CD4-positive, alpha-beta memory T cell (primary cell): ENCODE measurements at regions not wholly inside any gene's neighbourhood (a gene's known extent, or its start where the extent isn't known, plus 50 kb on each side); places are given as distances from the start of the nearest gene placed in this dataset.

ENCODE experiments used
- CTCF ChIA-PET: fragments of 350-600 bp; sonication (Branson Sonifier 250); formaldehyde crosslinking; loops from one replicate; lab custom pipeline; 2021; ENCODE audit warnings: inconsistent platforms; ENCODE audit not compliant: partially characterized antibody; lab: Charles Lee
- POLR2A ChIA-PET: fragments of 350-600 bp; sonication (Branson Sonifier 250); formaldehyde crosslinking; loops from one replicate; lab custom pipeline; 2021; ENCODE audit not compliant: partially characterized antibody; lab: Charles Lee
- DNase-seq, 5 donors: peaks; one replicate each; pipeline versions ENCODE4 v3.0.0 to v3.0.0-alpha.2; 2020 to 2022; ENCODE audit warnings: mixed read lengths in 1 of 5
- H3K27ac ChIP-seq: one replicate; pipeline ENCODE4 v1.7.0; 2013; ENCODE audit warnings: low read depth, low read length
- H3K27me3 ChIP-seq: 2 replicates; pipeline ENCODE4 v1.7.0; 2013; ENCODE audit warnings: mild to moderate bottlenecking, low read length, moderate library complexity; ENCODE audit not compliant: insufficient read depth
- H3K36me3 ChIP-seq: 2 replicates; pipeline ENCODE4 v1.7.0; 2013; ENCODE audit warnings: mild to moderate bottlenecking, low read length, moderate library complexity; ENCODE audit not compliant: insufficient read depth
- H3K4me1 ChIP-seq: 2 replicates; pipeline ENCODE4 v1.7.0; 2013; ENCODE audit warnings: mild to moderate bottlenecking, low read length, moderate library complexity; ENCODE audit not compliant: insufficient read depth
- H3K4me3 ChIP-seq, 2 donors: one replicate each; pipeline ENCODE4 v1.7.0; 2013; ENCODE audit warnings: low read length in 2 of 2, mild to moderate bottlenecking in 1 of 2
- H3K9me3 ChIP-seq, 2 donors: one replicate each; pipeline ENCODE4 v1.7.0; 2013; ENCODE audit warnings: low read length in 2 of 2, control low read depth in 1 of 2; ENCODE audit not compliant: control insufficient read depth in 1 of 2
- H3K27ac Mint-ChIP-seq, 7 donors: one replicate each; pipeline ENCODE4 v1.8.0; 2020 to 2021; ENCODE audit warnings: mixed read lengths in 7 of 7, mild to moderate bottlenecking in 6 of 7, inconsistent platforms in 3 of 7, moderate library complexity in 3 of 7
- H3K27me3 Mint-ChIP-seq, 2 donors: one replicate each; pipeline ENCODE4 v1.8.0; 2020 to 2021; ENCODE audit warnings: mixed read lengths in 2 of 2
- H3K36me3 Mint-ChIP-seq, 2 donors: one replicate each; pipeline ENCODE4 v1.8.0; 2020 to 2021; ENCODE audit warnings: mixed read lengths in 2 of 2, inconsistent platforms in 1 of 2, mild to moderate bottlenecking in 1 of 2
- H3K4me1 Mint-ChIP-seq, 4 donors: one replicate each; pipeline ENCODE4 v1.8.0; 2020 to 2021; ENCODE audit warnings: mixed read lengths in 4 of 4, mild to moderate bottlenecking in 1 of 4
- H3K4me3 Mint-ChIP-seq, 8 donors: one replicate each; pipeline ENCODE4 v1.8.0; 2020 to 2021; ENCODE audit warnings: mixed read lengths in 8 of 8, mild to moderate bottlenecking in 7 of 8, moderate library complexity in 6 of 8, inconsistent platforms in 3 of 8
- H3K9me3 Mint-ChIP-seq, 8 donors: one replicate each; pipeline ENCODE4 v1.8.0; 2020 to 2021; ENCODE audit warnings: mixed read lengths in 8 of 8, mild to moderate bottlenecking in 5 of 8, inconsistent platforms in 3 of 8, moderate library complexity in 1 of 8
- intact Hi-C: fragments of 100-400 bp; cut with micrococcal nuclease; formaldehyde crosslinking; loops from one replicate; pipeline ENCODE4 v1.15.1; 2023

- no peak overlapping the region for H3K27ac ChIP-seq
- no peak overlapping the region for H3K4me3 ChIP-seq
- intact Hi-C loops, result no loop called here
- H3K36me3 Mint-ChIP-seq, result no peaks in the 10 kb centered on the region
- peaks cover 4 to 10% of the 10 kb centered on the region in 2 donors for H3K27me3 Mint-ChIP-seq
- POLR2A ChIA-PET, result no interaction called here
- H3K4me1 Mint-ChIP-seq, result no peaks in the 10 kb centered on the region
- no peaks in the 10 kb centered on the region for H3K9me3 ChIP-seq
- H3K27me3 ChIP-seq, result no peaks in the 10 kb centered on the region
- DNase-seq, result no peak
- no peaks in the 10 kb centered on the region for H3K4me1 ChIP-seq
- CTCF ChIA-PET, result no interaction called here
- H3K4me3 Mint-ChIP-seq, result no peak overlapping the region
- peaks cover 0 to 2% (median 0%) of the 10 kb centered on the region in 8 donors for H3K9me3 Mint-ChIP-seq
- no peak overlapping the region for H3K27ac Mint-ChIP-seq
- H3K36me3 ChIP-seq, result no peaks in the 10 kb centered on the region
Observed at GRCh38 chr22:47884775-47885174, 1122.3 kb downstream of the TBC1D22A start.

DNA sequence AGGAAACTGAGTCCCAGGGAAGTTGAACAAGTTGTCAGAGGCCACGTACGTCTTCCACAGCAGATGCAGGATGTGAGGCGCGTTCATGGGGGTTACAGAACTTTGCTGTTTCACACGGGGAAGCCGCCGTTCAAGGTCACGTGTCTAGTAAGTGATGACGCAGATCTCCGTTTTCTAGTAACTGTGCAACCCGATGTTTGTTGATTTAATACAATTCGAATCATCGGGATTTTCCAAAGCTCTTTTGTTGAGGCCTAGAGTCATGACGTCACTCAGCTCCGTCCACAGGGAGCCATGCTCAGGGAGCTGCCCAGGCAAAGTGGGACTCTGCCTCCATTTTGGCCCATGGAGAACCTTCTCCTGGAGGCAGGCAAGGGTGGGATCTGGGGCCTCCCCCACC lies 1121.8 kb downstream of the TBC1D22A start:
- no peaks in the 10 kb centered on the region for H3K36me3 Mint-ChIP-seq
- H3K4me3 Mint-ChIP-seq, result no peak overlapping the region

DNA sequence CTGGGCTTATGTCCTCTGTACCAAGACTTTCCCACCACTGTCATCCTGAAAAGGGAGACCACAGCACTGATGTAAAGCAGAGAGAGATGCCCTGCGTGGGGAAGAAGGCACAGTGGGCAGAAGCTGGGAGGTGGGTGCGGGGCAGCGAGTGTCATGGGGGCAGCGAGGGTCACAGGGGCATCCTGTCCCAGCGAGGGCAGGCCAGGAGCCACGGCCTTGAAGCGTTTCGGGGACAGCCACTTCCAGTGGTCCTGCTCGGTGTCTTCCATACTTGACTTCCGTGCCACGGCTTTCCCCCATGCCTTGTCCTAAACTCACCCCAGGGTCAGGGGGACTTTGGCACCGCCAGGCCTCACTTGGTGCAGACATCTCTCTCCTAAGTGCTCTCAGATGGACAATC lies 1121.3 kb downstream of the TBC1D22A start:
- H3K36me3 Mint-ChIP-seq, result no peaks in the 10 kb centered on the region
- no peak overlapping the region for H3K4me3 Mint-ChIP-seq
- no peak for DNase-seq
- ChIA-PET POLR2A (no interaction called here), CTCF (no interaction called here)
- H3K27me3 ChIP-seq, result no peaks in the 10 kb centered on the region
- no peaks in the 10 kb centered on the region for H3K36me3 ChIP-seq
- peaks cover 5 to 12% of the 10 kb centered on the region in 2 donors for H3K27me3 Mint-ChIP-seq
- no peaks in the 10 kb centered on the region for H3K4me1 ChIP-seq
- no peaks in the 10 kb centered on the region for H3K9me3 ChIP-seq
- H3K9me3 Mint-ChIP-seq, result peaks cover 0 to 2% (median 0%) of the 10 kb centered on the region in 8 donors
- H3K4me3 ChIP-seq, result no peak overlapping the region
- H3K4me1 Mint-ChIP-seq, result no peaks in the 10 kb centered on the region
- H3K27ac ChIP-seq, result no peak overlapping the region
- intact Hi-C loops, result no loop called here
- no peak overlapping the region for H3K27ac Mint-ChIP-seq

More for the DNA sequence above, 1121.8 kb downstream of the TBC1D22A start:
- Histone ChIP-seq H3K36me3 (no peaks in the 10 kb centered on the region), H3K4me3 (no peak overlapping the region), H3K9me3 (no peaks in the 10 kb centered on the region), H3K27ac (no peak overlapping the region), H3K27me3 (no peaks in the 10 kb centered on the region), H3K4me1 (no peaks in the 10 kb centered on the region)
- intact Hi-C loops, result no loop called here
- Mint-ChIP-seq H3K27ac (no peak overlapping the region), H3K4me1 (no peaks in the 10 kb centered on the region), H3K9me3 (peaks cover 0 to 2% (median 0%) of the 10 kb centered on the region in 8 donors), H3K27me3 (peaks cover 5 to 11% of the 10 kb centered on the region in 2 donors)
- POLR2A ChIA-PET, result no interaction called here
- CTCF ChIA-PET, result no interaction called here
- no peak for DNase-seq

GRCh38 chr22:47879346-47879745 lies 1116.9 kb downstream of the TBC1D22A start:
- POLR2A ChIA-PET, result no interaction called here

DNA sequence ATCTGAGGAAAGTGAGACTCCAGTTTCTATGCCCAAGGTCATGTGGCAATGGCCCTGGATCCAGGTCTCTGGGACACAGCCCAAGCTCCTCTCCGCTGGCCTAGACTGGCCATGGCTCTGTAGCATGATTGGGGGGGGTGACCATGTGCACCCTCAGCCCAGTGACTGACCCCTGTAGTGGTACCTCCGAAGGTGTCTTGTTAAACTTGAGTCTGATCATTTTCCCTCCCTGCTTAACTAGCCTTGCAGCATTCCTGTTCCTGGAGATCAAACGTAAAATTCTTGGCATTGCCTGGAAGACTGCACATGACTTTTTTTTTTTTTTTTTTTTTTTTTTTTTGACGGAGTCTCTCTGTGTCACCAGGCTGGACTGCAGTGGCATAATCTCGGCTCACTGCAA lies 1116.0 kb downstream of the TBC1D22A start:
- H3K27me3 ChIP-seq, result no peaks in the 10 kb centered on the region
- intact Hi-C loops, result no loop called here
- Mint-ChIP-seq H3K9me3 (peaks cover 0 to 4% (median 0%) of the 10 kb centered on the region in 8 donors), H3K36me3 (no peaks in the 10 kb centered on the region), H3K4me3 (no peak overlapping the region), H3K27me3 (peaks cover 5 to 13% of the 10 kb centered on the region in 2 donors), H3K27ac (no peak overlapping the region), H3K4me1 (no peaks in the 10 kb centered on the region)
- ChIA-PET CTCF (no interaction called here), POLR2A (no interaction called here)
- H3K36me3 ChIP-seq, result no peaks in the 10 kb centered on the region
- no peak overlapping the region for H3K27ac ChIP-seq
- no peak for DNase-seq
- no peaks in the 10 kb centered on the region for H3K4me1 ChIP-seq
- H3K9me3 ChIP-seq, result no peaks in the 10 kb centered on the region
- no peak overlapping the region for H3K4me3 ChIP-seq

More at GRCh38 chr22:47879346-47879745, 1116.9 kb downstream of the TBC1D22A start:
- H3K4me1 Mint-ChIP-seq, result no peaks in the 10 kb centered on the region
- H3K9me3 Mint-ChIP-seq, result peaks cover 0 to 4% (median 0%) of the 10 kb centered on the region in 8 donors
- CTCF ChIA-PET, result no interaction called here
- H3K9me3 ChIP-seq, result no peaks in the 10 kb centered on the region
- no peak overlapping the region for H3K27ac Mint-ChIP-seq
- H3K36me3 Mint-ChIP-seq, result no peaks in the 10 kb centered on the region
- DNase-seq, result no peak
- H3K27me3 ChIP-seq, result no peaks in the 10 kb centered on the region
- H3K36me3 ChIP-seq, result no peaks in the 10 kb centered on the region
- H3K27me3 Mint-ChIP-seq, result peaks cover 5 to 13% of the 10 kb centered on the region in 2 donors
- no peaks in the 10 kb centered on the region for H3K4me1 ChIP-seq
- no peak overlapping the region for H3K4me3 Mint-ChIP-seq
- H3K4me3 ChIP-seq, result no peak overlapping the region
- H3K27ac ChIP-seq, result no peak overlapping the region
- intact Hi-C loops, result no loop called here

- Mint-ChIP-seq H3K36me3 (no peaks in the 10 kb centered on the region), H3K27me3 (peaks cover 1 to 2% of the 10 kb centered on the region in 2 donors), H3K27ac (no peak overlapping the region), H3K9me3 (peaks cover 0 to 8% (median 2%) of the 10 kb centered on the region in 8 donors), H3K4me1 (no peaks in the 10 kb centered on the region), H3K4me3 (no peak overlapping the region)
- Histone ChIP-seq H3K36me3 (no peaks in the 10 kb centered on the region), H3K9me3 (no peaks in the 10 kb centered on the region), H3K27ac (no peak overlapping the region), H3K4me3 (no peak overlapping the region), H3K27me3 (no peaks in the 10 kb centered on the region), H3K4me1 (no peaks in the 10 kb centered on the region)
- CTCF ChIA-PET, result no interaction called here
- intact Hi-C loops, result no loop called here
- POLR2A ChIA-PET, result no interaction called here
- DNase-seq, result no peak
Observed at GRCh38 chr22:47872761-47873535, 1110.5 kb downstream of the TBC1D22A start.

DNA sequence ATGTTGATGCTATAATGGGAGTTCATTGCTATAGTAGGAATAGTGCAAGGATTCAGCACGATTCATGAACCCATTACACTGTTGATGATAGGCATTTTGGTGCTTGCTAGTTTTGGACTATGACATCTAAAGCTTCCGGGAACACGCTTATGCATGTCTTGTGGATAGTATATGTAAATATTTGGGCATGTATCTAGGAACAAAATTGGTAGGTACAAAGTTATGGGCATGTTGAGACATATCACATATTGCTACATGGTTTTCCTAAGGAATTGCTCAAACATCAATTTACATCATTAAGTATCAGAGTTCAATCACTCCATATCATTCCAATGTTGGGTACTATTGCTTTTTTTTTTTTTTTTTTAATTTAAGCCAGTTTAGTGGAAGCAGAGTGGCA lies 1103.2 kb downstream of the TBC1D22A start:
- H3K9me3 ChIP-seq, result no peaks in the 10 kb centered on the region
- no peak overlapping the region for H3K27ac ChIP-seq
- H3K36me3 ChIP-seq, result no peaks in the 10 kb centered on the region
- H3K4me1 ChIP-seq, result no peaks in the 10 kb centered on the region
- no peak for DNase-seq
- peaks cover 2 to 12% (median 6%) of the 10 kb centered on the region in 8 donors for H3K9me3 Mint-ChIP-seq
- H3K27me3 Mint-ChIP-seq, result peaks cover 3 to 9% of the 10 kb centered on the region in 2 donors
- H3K27me3 ChIP-seq, result no peaks in the 10 kb centered on the region
- no peak overlapping the region for H3K4me3 Mint-ChIP-seq
- no peaks in the 10 kb centered on the region for H3K36me3 Mint-ChIP-seq
- intact Hi-C loops, result no loop called here
- POLR2A ChIA-PET, result no interaction called here
- H3K4me3 ChIP-seq, result no peak overlapping the region
- no peaks in the 10 kb centered on the region for H3K4me1 Mint-ChIP-seq
- CTCF ChIA-PET, result no interaction called here
- H3K27ac Mint-ChIP-seq, result no peak overlapping the region
